KMS-11 (cell line): ENCODE measurements at regions not wholly inside any gene's neighbourhood (a gene's known extent, or its start where the extent isn't known, plus 50 kb on each side); places are given as distances from the start of the nearest gene placed in this dataset.

ENCODE experiments used
- H2AFZ ChIP-seq: fragments of 200-600 bp; sonication (generic); 2 replicates; pipeline ENCODE4 v1.6.1; 2016; ENCODE audit warnings: antibody characterized with exemption, mixed run types, low read depth
- H3K27ac ChIP-seq: fragments of 200-600 bp; sonication (generic); 2 replicates; pipeline ENCODE4 v1.6.1; 2016; ENCODE audit warnings: mild to moderate bottlenecking, mixed run types
- H3K27me3 ChIP-seq: fragments of 200-600 bp; sonication (generic); 2 replicates; pipeline ENCODE4 v1.6.1; 2017; ENCODE audit warnings: mild to moderate bottlenecking, low read depth, mixed run types, moderate library complexity; ENCODE audit not compliant: insufficient read depth
- H3K36me3 ChIP-seq: fragments of 200-600 bp; sonication (generic); 2 replicates; pipeline ENCODE4 v1.6.1; 2017; ENCODE audit warnings: mild to moderate bottlenecking, mixed run types; ENCODE audit not compliant: insufficient read depth
- H3K4me1 ChIP-seq: fragments of 200-600 bp; sonication (generic); 2 replicates; pipeline ENCODE4 v1.6.1; 2016; ENCODE audit warnings: mild to moderate bottlenecking, low read depth, mixed run types; ENCODE audit not compliant: poor library complexity, severe bottlenecking
- H3K4me2 ChIP-seq: fragments of 200-600 bp; sonication (generic); 2 replicates; pipeline ENCODE4 v1.7.0; 2016; ENCODE audit warnings: mild to moderate bottlenecking, mixed run types
- H3K4me3 ChIP-seq: fragments of 200-600 bp; sonication (generic); IDR thresholded peaks from 2 replicates; pipeline ENCODE4 v1.6.1; 2017; ENCODE audit warnings: low read depth, low read length, mixed read lengths; ENCODE audit not compliant: insufficient read depth
- H3K79me2 ChIP-seq: fragments of 200-600 bp; sonication (generic); 2 replicates; pipeline ENCODE4 v1.6.1; 2016; ENCODE audit warnings: low read depth, mixed run types; ENCODE audit not compliant: insufficient read depth
- H3K9ac ChIP-seq: fragments of 200-600 bp; sonication (generic); 2 replicates; pipeline ENCODE4 v1.6.1; 2016; ENCODE audit warnings: mild to moderate bottlenecking, mixed run types
- H4K20me1 ChIP-seq: fragments of 200-600 bp; sonication (generic); 2 replicates; pipeline ENCODE4 v1.6.1; 2016; ENCODE audit warnings: mild to moderate bottlenecking, mixed run types; ENCODE audit not compliant: insufficient read depth
- TF ChIP-seq, protein P1 (sequence below): fragments of 200-600 bp; sonication (generic); conservative IDR thresholded peaks from 2 replicates; pipeline ENCODE4 v1.6.1; 2017; ENCODE audit warnings: low read depth, mild to moderate bottlenecking, antibody characterized with exemption, low read length, moderate library complexity, mixed read lengths

DNA sequence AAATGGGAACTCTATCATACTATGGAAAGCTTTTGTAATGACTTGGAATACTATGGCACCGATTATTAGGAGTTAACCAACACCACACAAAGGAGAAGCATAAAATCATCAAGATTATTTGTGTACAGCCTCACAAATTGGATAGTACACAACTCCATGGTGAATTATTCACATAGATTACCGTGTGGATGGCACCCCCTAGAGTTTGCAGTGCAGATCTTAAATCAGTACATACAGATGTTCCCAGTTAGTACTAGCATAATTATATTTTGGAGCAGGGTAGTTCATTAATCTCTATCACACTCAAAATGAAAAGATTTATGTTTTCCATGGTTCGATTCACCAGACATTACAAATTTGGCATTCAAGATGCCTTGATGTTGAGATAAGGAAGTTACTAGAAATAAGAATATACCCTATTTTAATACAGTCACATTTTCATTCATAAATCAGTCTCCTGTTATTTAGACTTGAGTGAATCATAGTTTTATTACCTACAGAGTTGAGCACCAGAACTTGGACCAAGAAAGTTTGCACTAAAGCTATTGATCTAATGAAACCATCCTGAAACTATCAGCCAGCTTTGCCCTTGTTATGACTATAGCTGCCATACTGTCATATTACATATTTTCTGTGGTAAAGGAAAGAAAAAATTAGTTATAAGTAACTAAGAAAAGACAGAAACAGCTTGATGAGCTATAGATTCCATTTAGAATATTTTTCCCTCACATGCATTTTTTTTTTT is 531.8 kb downstream of the GLUD2 start:
- no peaks in the 10 kb centered on the region for H3K27me3 ChIP-seq
- H2AFZ ChIP-seq = no peak overlapping the region
- H3K9ac ChIP-seq = no peak overlapping the region
- no peak overlapping the region for H3K4me2 ChIP-seq
- no peaks in the 10 kb centered on the region for H3K36me3 ChIP-seq
- H3K79me2 ChIP-seq = no peaks in the 10 kb centered on the region
- no peaks in the 10 kb centered on the region for H3K4me1 ChIP-seq
- no peak overlapping the region for H3K4me3 ChIP-seq
- H3K27ac ChIP-seq = no peak overlapping the region
- no peaks in the 10 kb centered on the region for H4K20me1 ChIP-seq
- TF ChIP-seq, protein P1, sequence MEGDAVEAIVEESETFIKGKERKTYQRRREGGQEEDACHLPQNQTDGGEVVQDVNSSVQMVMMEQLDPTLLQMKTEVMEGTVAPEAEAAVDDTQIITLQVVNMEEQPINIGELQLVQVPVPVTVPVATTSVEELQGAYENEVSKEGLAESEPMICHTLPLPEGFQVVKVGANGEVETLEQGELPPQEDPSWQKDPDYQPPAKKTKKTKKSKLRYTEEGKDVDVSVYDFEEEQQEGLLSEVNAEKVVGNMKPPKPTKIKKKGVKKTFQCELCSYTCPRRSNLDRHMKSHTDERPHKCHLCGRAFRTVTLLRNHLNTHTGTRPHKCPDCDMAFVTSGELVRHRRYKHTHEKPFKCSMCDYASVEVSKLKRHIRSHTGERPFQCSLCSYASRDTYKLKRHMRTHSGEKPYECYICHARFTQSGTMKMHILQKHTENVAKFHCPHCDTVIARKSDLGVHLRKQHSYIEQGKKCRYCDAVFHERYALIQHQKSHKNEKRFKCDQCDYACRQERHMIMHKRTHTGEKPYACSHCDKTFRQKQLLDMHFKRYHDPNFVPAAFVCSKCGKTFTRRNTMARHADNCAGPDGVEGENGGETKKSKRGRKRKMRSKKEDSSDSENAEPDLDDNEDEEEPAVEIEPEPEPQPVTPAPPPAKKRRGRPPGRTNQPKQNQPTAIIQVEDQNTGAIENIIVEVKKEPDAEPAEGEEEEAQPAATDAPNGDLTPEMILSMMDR = peak; percentile 46

DNA sequence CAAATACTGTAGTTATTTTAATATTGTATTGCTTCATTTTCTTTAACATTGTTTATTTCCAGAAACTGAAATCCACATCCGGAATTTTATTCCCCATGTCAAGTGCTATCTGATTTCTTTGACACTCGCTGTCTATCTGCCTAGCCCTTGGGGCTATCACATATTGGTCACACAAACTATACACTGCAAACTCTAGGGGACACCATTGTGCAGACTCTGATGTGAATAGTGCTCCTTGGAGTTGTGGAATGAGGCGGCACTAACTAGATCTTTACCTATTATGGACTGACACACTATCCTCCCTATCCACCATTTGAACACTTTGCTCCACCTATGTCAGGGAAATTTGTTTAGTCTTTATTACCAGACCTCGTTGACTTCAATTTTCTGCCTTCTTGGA is 534.5 kb downstream of the GLUD2 start:
- Histone ChIP-seq H3K27ac (no peak overlapping the region), H3K4me2 (no peak overlapping the region), H3K4me1 (no peaks in the 10 kb centered on the region), H3K79me2 (no peaks in the 10 kb centered on the region), H3K36me3 (no peaks in the 10 kb centered on the region), H3K4me3 (no peak overlapping the region), H3K9ac (no peak overlapping the region), H4K20me1 (no peaks in the 10 kb centered on the region), H2AFZ (no peak overlapping the region), H3K27me3 (no peaks in the 10 kb centered on the region)
- TF ChIP-seq, protein P1 = no peak

DNA sequence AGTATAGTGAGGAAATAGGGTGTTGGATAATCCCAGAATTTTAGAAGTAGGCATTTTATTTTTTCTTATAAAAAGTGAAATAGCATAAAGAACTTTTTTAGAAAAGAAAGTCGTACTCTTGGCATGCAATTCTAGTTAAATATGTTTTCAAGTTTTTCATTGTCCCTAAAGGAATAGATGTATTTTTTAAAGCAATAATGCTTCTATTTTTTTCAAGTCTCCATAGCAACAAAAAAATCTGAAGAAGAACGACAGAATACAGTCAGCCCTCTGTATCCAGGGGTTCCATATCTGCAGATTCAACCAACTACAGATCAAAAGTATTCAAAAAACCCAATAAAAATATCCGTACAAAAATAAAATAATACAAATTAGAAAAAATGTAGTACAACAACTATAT is 538.2 kb downstream of the GLUD2 start:
- no peak overlapping the region for H3K4me2 ChIP-seq
- TF ChIP-seq, protein P1 = no peak
- no peak overlapping the region for H2AFZ ChIP-seq
- H3K4me3 ChIP-seq = no peak overlapping the region
- H3K27me3 ChIP-seq = no peaks in the 10 kb centered on the region
- no peak overlapping the region for H3K9ac ChIP-seq
- H4K20me1 ChIP-seq = no peaks in the 10 kb centered on the region
- H3K4me1 ChIP-seq = no peaks in the 10 kb centered on the region
- H3K36me3 ChIP-seq = no peaks in the 10 kb centered on the region
- H3K27ac ChIP-seq = no peak overlapping the region
- H3K79me2 ChIP-seq = no peaks in the 10 kb centered on the region

DNA sequence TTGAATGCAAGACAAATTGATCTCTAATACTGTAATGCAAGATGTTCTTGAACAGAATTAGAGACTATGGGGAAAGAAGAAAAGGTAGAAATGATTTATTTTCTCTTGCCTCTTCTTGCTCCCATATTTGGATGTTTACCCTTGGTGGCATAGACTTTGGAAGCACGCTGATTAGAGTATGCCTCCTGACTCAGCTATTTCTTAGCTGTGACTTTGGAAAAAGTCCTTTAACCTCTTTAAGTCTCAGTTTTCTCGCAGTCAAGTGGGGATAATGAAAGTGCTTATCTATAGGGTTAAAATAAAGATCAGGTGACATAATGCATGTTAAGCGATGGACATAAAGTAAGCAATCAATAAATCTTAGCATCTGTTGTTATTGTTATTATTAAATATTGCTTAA is 545.5 kb downstream of the GLUD2 start:
- Histone ChIP-seq H3K9ac (no peak overlapping the region), H3K4me3 (no peak overlapping the region), H3K27me3 (no peaks in the 10 kb centered on the region), H3K36me3 (no peaks in the 10 kb centered on the region), H2AFZ (no peak overlapping the region), H3K4me1 (no peaks in the 10 kb centered on the region), H3K4me2 (no peak overlapping the region), H4K20me1 (no peaks in the 10 kb centered on the region), H3K27ac (no peak overlapping the region), H3K79me2 (no peaks in the 10 kb centered on the region)
- TF ChIP-seq, protein P1 = no peak
